ENCODE measurements at regions not wholly inside any gene's neighbourhood (a gene's known extent, or its start where the extent isn't known, plus 50 kb on each side); places are given as distances from the start of the nearest gene placed in this dataset.

GRCh38 chr6:37104824-37105147, 65.2 kb upstream of the PIM1 start:
- ChIA-PET CTCF (no interaction called here), POLR2A (interaction anchor here (0.6 kb wide), 1 partner anchor 85 kb away, joined by 10 read pairs; no protein-coding TSS in a partner anchor)
- TF ChIP-seq CTCF (IDR thresholded peaks at IDR 0.05) (no peak), POLR2AphosphoS5 (IDR thresholded peaks at IDR 0.05; ENCODE audit: low read depth, low read length) (no peak), REST (IDR thresholded peaks at IDR 0.05; ENCODE audit: insufficient read depth in 1 of 2, low read depth in 2 of 2, low read length in 1 of 2) (no peak), SIN3A (IDR thresholded peaks at IDR 0.05; ENCODE audit: borderline replicate concordance, insufficient read depth, low read depth, low read length) (no peak), TCF7L2 (IDR thresholded peaks at IDR 0.05; ENCODE audit: low read depth, low read length) (no peak)
- BruUV-seq (replicated peaks), result no TSS peak
- no peak for DNase-seq (ENCODE audit: low read depth, low spot score)
- Histone ChIP-seq H3K27me3 (ENCODE audit: control insufficient read depth, insufficient read depth, low read length) (no peaks in the 10 kb centered on the region), H3K36me3 (ENCODE audit: control insufficient read depth, insufficient read depth, low read length) (no peaks in the 10 kb centered on the region), H3K4me1 (ENCODE audit: control insufficient read depth, insufficient read depth, low read length) (peaks cover 41% of the 10 kb centered on the region), H3K27ac (ENCODE audit: low read length) (peak overlapping the region; percentile 92), H3K9me3 (ENCODE audit: control insufficient read depth, insufficient read depth, low read depth, low read length) (no peaks in the 10 kb centered on the region), H3K4me3 (ENCODE audit: low read depth in 2 of 2, low read length in 2 of 2) (no peak overlapping the region)
- intact Hi-C loops (cut with micrococcal nuclease; ENCODE audit: unreplicated experiment) (no loop called here), in situ Hi-C loops (cut with HindIII; ENCODE audit: low pct_unique_long_range_greater_than_20kb, low sequenced_read_pairs) (no loop called here)
- no peak for ATAC-seq

GRCh38 chr6:37105148-37106050, 64.6 kb upstream of the PIM1 start:
- ChIA-PET POLR2A (no interaction called here), CTCF (no interaction called here)
- ATAC-seq, result no peak

More at GRCh38 chr6:37105148-37106050, 64.6 kb upstream of the PIM1 start:
- no peak for DNase-seq (ENCODE audit: low read depth, low spot score)
- BruUV-seq (replicated peaks), result no TSS peak
- no peak overlapping the region for H3K4me3 ChIP-seq (ENCODE audit: low read depth in 2 of 2, low read length in 2 of 2)
- H3K27ac ChIP-seq (ENCODE audit: low read length), result peak overlapping the region; percentile 92
- intact Hi-C loops (cut with micrococcal nuclease; ENCODE audit: unreplicated experiment), result no loop called here
- H3K4me1 ChIP-seq (ENCODE audit: control insufficient read depth, insufficient read depth, low read length), result peaks cover 47% of the 10 kb centered on the region
- H3K9me3 ChIP-seq (ENCODE audit: control insufficient read depth, insufficient read depth, low read depth, low read length), result no peaks in the 10 kb centered on the region
- in situ Hi-C loops (cut with HindIII; ENCODE audit: low pct_unique_long_range_greater_than_20kb, low sequenced_read_pairs), result no loop called here
- no peaks in the 10 kb centered on the region for H3K27me3 ChIP-seq (ENCODE audit: control insufficient read depth, insufficient read depth, low read length)
- no peak for TF ChIP-seq CTCF (IDR thresholded peaks at IDR 0.05)
- TF ChIP-seq TCF7L2 (IDR thresholded peaks at IDR 0.05; ENCODE audit: low read depth, low read length), result 0 out of 2 replicates have a peak, but pooled peaks have one; percentile 46
- H3K36me3 ChIP-seq (ENCODE audit: control insufficient read depth, insufficient read depth, low read length), result no peaks in the 10 kb centered on the region

Measured in Panc1 (cell line).